IMR-90 (cell line): ENCODE measurements at regions not wholly inside any gene's neighbourhood (a gene's known extent, or its start where the extent isn't known, plus 50 kb on each side); places are given as distances from the start of the nearest gene placed in this dataset.
"Not testable (repeated sequence)": the region's sequence is repeated elsewhere in the genome, so short reads cannot be mapped to it uniquely, and the experiment has no call there.

ENCODE experiments used
- ATAC-seq: fragments of 200-7000 bp; cut with Tn5 transposase; 2 replicates; pipeline ENCODE4 v1.9.1; 2020; ENCODE audit warnings: low read depth, mild to moderate bottlenecking, moderate library complexity
- BruUV-seq: library from RNA; stranded (reverse); fragments of 400-500 nt; replicated peaks from 2 replicates; lab custom pipeline; 2021; lab: Mats Ljungman, UMichigan
- CTCF ChIA-PET: fragments of 300-600 bp; formaldehyde crosslinking; extraction: SDS; loops from one replicate; lab custom pipeline; 2021; ENCODE audit warnings: antibody characterized with exemption; lab: Yijun Ruan, JAX
- POLR2A ChIA-PET: fragments of 300-600 bp; sonication (Branson Sonifier 250); formaldehyde crosslinking; loops from one replicate; lab custom pipeline; 2022; ENCODE audit warnings: antibody characterized with exemption; ENCODE audit not compliant: unreplicated experiment; lab: Charles Lee
- DNase-seq: peaks from one replicate; pipeline ENCODE4 v3.0.0; 2013
- H2AFZ ChIP-seq: replicated peaks from 2 replicates; pipeline ENCODE3; 2013; ENCODE audit warnings: low read length, mild to moderate bottlenecking; ENCODE audit not compliant: poor library complexity
- H2AK5ac ChIP-seq: 2 replicates; pipeline ENCODE4 v1.6.1; 2013; ENCODE audit warnings: low read depth, low read length, inconsistent platforms
- H2AK9ac ChIP-seq: replicated peaks from 2 replicates; pipeline ENCODE3; 2013; ENCODE audit warnings: mild to moderate bottlenecking, low read depth, low read length, moderate library complexity; ENCODE audit not compliant: poor library complexity
- H2BK120ac ChIP-seq: 2 replicates; pipeline ENCODE4 v1.6.1; 2013; ENCODE audit warnings: low read depth, low read length, inconsistent platforms
- H2BK15ac ChIP-seq: 3 replicates; pipeline ENCODE4 v1.6.1; 2013; ENCODE audit warnings: low read depth, low read length, inconsistent platforms
- H2BK20ac ChIP-seq: 2 replicates; pipeline ENCODE4 v1.6.1; 2013; ENCODE audit warnings: low read depth, mild to moderate bottlenecking, inconsistent platforms, low read length, moderate library complexity
- H2BK5ac ChIP-seq: 2 replicates; pipeline ENCODE4 v1.6.1; 2013; ENCODE audit warnings: mild to moderate bottlenecking, low read depth, low read length, inconsistent platforms; ENCODE audit not compliant: poor library complexity, severe bottlenecking
- H3K14ac ChIP-seq: replicated peaks from 2 replicates; pipeline ENCODE4 v1.6.1; 2013; ENCODE audit warnings: low read depth, low read length, inconsistent platforms
- H3K18ac ChIP-seq: 2 replicates; pipeline ENCODE4 v1.6.1; 2013; ENCODE audit warnings: low read depth, low read length, control low read depth
- H3K23ac ChIP-seq: 2 replicates; pipeline ENCODE4 v1.6.1; 2013; ENCODE audit warnings: low read depth, low read length, inconsistent platforms
- H3K27ac ChIP-seq: 2 replicates; pipeline ENCODE4 v1.5.1; 2013; ENCODE audit warnings: mild to moderate bottlenecking, control low read depth, low read length; ENCODE audit not compliant: insufficient read depth
- H3K27me3 ChIP-seq: 2 replicates; pipeline ENCODE4 v1.6.1; 2013; ENCODE audit warnings: low read length; ENCODE audit not compliant: control insufficient read depth, insufficient read depth
- H3K36me3 ChIP-seq: 2 replicates; pipeline ENCODE4 v1.6.1; 2013; ENCODE audit warnings: low read length, mixed read lengths; ENCODE audit not compliant: control insufficient read depth, insufficient read depth
- H3K4ac ChIP-seq: 2 replicates; pipeline ENCODE4 v1.6.1; 2013; ENCODE audit warnings: low read depth, low read length, inconsistent platforms
- H3K4me1 ChIP-seq: 2 replicates; pipeline ENCODE4 v1.6.1; 2013; ENCODE audit warnings: low read length, mixed read lengths; ENCODE audit not compliant: control insufficient read depth, insufficient read depth
- H3K4me2 ChIP-seq: 2 replicates; pipeline ENCODE4 v1.6.1; 2013; ENCODE audit warnings: low read depth, mild to moderate bottlenecking, control low read depth, low read length, moderate library complexity
- H3K4me3 ChIP-seq: 2 replicates; pipeline ENCODE4 v1.5.1; 2013; ENCODE audit warnings: low read depth, mild to moderate bottlenecking, control low read depth, low read length, moderate library complexity; ENCODE audit not compliant: insufficient read depth
- H3K56ac ChIP-seq: 2 replicates; pipeline ENCODE4 v1.6.1; 2013; ENCODE audit warnings: low read length, inconsistent platforms; ENCODE audit not compliant: insufficient read depth; ENCODE audit errors: extremely low read depth
- H3K79me1 ChIP-seq, 2 experiments: 2 replicates each; pipeline ENCODE4 v1.6.1; 2013; ENCODE audit warnings: low read length in 2 of 2, inconsistent platforms in 1 of 2, low read depth in 1 of 2
- H3K9ac ChIP-seq: 2 replicates; pipeline ENCODE4 v1.6.1; 2013; ENCODE audit warnings: low read depth, low read length, control low read depth
- H3K9me1 ChIP-seq: 2 replicates; pipeline ENCODE4 v1.6.1; 2013; ENCODE audit warnings: low read length, inconsistent platforms; ENCODE audit not compliant: insufficient read depth
- H3K9me3 ChIP-seq: 2 replicates; pipeline ENCODE4 v1.6.1; 2013; ENCODE audit warnings: low read length; ENCODE audit not compliant: control insufficient read depth, insufficient read depth
- H4K20me1 ChIP-seq: 2 replicates; pipeline ENCODE4 v1.6.1; 2013; ENCODE audit warnings: low read length, inconsistent platforms; ENCODE audit not compliant: insufficient read depth
- H4K5ac ChIP-seq: 2 replicates; pipeline ENCODE4 v1.6.1; 2013; ENCODE audit warnings: mild to moderate bottlenecking, low read depth, low read length, control low read depth
- H4K8ac ChIP-seq, 2 experiments: 2 replicates each; pipeline ENCODE4 v1.6.1; 2013; ENCODE audit warnings: low read depth in 2 of 2, low read length in 2 of 2, control low read depth in 1 of 2, inconsistent platforms in 1 of 2
- H4K91ac ChIP-seq: 2 replicates; pipeline ENCODE4 v1.6.1; 2013; ENCODE audit warnings: low read depth, low read length, inconsistent platforms; ENCODE audit not compliant: insufficient read depth
- WGBS, 2 experiments: methylation state at CpG; one replicate each; pipeline versions ENCODE4 v1.1.5 to v1.1.7; 2013; ENCODE audit warnings: missing lambda C conversion rate in 2 of 2; ENCODE audit not compliant: insufficient read length in 1 of 2; ENCODE audit errors: extremely low coverage in 2 of 2; 5-methylcytosine and 5-hydroxymethylcytosine counted together
- dilution Hi-C: fragments of 300-500 bp; cut with HindIII; formaldehyde crosslinking; loops from one replicate; pipeline ENCODE4 v1.14.3; 2018; ENCODE audit warnings: low sequenced_read_pairs; ENCODE audit not compliant: unreplicated experiment
- in situ Hi-C: fragments of 300-500 bp; cut with MboI; formaldehyde crosslinking; loops from 3 replicates; pipeline ENCODE4 v1.14.3; 2019; ENCODE audit warnings: low sequenced_read_pairs, inconsistent platforms, mixed read lengths
- intact Hi-C: fragments of 100-400 bp; cut with micrococcal nuclease; formaldehyde crosslinking; loops from 2 replicates; pipeline ENCODE4 v1.10.0; 2022

- H3K27ac ChIP-seq, H3K56ac ChIP-seq, H3K27me3 ChIP-seq, H2BK5ac ChIP-seq, H3K4me2 ChIP-seq, H3K14ac ChIP-seq, H4K8ac ChIP-seq, intact Hi-C loops, H3K23ac ChIP-seq, H4K5ac ChIP-seq, H3K9ac ChIP-seq, H2AK9ac ChIP-seq, H3K79me1 ChIP-seq, H2AK5ac ChIP-seq, H3K9me1 ChIP-seq, H3K4me1 ChIP-seq, H3K36me3 ChIP-seq, H3K18ac ChIP-seq, BruUV-seq, DNase-seq, ATAC-seq, H2AFZ ChIP-seq, H3K4ac ChIP-seq, CTCF ChIA-PET, dilution Hi-C loops, H4K91ac ChIP-seq, H4K20me1 ChIP-seq, POLR2A ChIA-PET, H3K4me3 ChIP-seq, H2BK20ac ChIP-seq, H2BK15ac ChIP-seq, H2BK120ac ChIP-seq, in situ Hi-C loops, H3K9me3 ChIP-seq: not testable (repeated sequence)
- no CpG with 5 or more reads among the region's 49 CpGs for WGBS, 2 experiments
Measured at GRCh38 chr9:42724841-42725835, 541.7 kb downstream of the SPATA31A6 start.
